HuH-7.5 (cell line): ENCODE measurements at regions not wholly inside any gene's neighbourhood (a gene's known extent, or its start where the extent isn't known, plus 50 kb on each side); places are given as distances from the start of the nearest gene placed in this dataset.
"Not testable (repeated sequence)": the region's sequence is repeated elsewhere in the genome, so short reads cannot be mapped to it uniquely, and the experiment has no call there.

Source experiments
- DNase-seq: peaks from one replicate; pipeline ENCODE4 v3.0.0; 2011; ENCODE audit warnings: low spot score

DNA sequence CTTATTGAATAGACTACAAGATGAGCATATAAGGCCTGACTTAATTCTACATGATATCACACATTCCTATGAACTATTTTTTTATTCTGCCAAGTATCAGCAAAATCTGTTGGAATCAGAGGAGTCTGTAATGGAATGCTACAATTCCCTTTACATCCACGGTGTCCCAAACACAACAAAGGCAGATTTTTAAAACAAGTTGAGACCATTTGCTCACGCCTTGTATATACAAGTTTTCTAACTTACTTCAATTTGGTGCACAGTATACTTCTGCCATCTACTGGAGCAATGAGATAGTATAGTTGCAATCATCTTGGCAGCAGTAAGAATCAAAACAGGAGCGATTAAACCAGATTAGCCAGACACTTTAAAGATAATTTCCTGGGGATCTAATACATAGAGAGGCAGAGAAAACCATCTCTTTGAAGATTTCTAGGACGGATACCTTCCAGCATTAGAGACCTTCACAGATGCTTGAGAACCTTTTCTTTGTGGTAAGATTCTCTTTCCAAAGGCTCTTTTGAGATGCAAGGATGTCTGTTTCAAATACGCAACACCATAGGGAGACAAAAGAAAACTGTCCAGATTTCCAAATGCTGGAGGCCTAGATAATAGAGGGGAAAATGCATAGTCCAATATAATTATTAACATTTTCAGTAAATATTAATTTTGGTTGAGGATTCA is 302.0 kb upstream of the MIR17HG start:
- DNase-seq, result no peak

DNA sequence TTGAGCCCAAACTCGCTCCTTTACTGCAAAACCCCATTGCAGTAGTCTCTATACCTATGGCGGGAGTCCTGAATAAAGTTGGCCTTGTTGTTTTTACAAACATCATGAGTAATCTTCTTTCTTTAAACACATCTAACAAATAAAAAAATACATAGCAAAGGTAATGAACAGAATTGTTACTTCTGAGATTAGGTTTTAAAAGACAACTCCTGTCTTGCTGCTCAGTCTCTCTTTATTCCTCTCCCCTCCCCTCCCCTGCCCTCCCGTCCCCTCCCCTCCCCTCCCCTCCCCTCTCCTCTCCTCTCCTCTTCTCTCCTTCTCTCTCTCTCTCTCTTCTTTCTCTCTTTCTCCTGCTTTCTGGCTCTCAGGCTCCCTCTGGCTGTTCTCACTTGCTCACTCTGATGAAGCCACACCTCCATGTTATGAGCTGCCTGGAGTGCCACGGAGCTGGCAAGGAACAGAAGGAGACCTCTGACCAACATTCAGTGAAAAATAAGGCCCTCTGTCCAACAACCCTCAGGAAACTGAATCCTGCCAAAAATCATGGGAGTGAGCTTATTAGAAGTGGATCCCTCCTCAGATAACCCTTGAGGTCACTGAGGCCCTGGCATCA is 300.7 kb upstream of the MIR17HG start:
- no peak for DNase-seq

DNA sequence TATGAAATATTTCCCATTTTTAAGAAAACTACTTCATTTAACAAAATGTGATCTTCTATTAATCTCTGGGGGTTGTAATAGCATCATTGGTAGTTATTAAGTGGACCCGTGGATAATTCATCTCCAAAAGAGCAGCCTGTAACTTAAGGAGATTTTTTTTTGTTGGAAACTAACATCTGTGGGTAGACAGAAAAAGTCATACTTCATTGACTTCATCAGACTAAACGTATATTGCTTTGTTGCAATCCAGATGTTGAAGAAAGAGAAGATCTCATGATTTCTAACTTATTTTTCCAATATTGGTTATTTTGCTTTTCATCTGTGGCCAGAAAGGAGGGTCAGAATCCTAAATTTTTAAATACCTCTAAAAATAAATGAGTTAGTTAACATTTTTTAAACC is 296.5 kb upstream of the MIR17HG start:
- no peak for DNase-seq

DNA sequence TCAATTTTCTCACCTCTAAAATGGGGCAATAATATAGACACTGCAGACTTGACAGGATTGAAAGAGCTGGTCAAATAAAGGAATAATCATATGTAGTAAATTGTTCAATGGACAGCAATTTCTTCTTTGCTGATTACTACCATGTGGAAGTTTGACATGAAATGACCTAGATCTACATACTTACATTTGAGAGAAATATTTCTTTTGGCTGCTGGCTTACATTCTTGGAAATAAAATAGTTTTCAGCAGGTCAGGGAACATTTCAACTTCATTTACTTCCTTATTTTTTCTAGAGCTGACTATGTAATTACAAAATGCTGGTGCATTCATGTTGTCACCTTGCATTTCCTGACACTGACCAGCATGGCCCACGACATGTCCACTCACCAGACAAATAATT is 294.6 kb upstream of the MIR17HG start:
- no peak for DNase-seq

DNA sequence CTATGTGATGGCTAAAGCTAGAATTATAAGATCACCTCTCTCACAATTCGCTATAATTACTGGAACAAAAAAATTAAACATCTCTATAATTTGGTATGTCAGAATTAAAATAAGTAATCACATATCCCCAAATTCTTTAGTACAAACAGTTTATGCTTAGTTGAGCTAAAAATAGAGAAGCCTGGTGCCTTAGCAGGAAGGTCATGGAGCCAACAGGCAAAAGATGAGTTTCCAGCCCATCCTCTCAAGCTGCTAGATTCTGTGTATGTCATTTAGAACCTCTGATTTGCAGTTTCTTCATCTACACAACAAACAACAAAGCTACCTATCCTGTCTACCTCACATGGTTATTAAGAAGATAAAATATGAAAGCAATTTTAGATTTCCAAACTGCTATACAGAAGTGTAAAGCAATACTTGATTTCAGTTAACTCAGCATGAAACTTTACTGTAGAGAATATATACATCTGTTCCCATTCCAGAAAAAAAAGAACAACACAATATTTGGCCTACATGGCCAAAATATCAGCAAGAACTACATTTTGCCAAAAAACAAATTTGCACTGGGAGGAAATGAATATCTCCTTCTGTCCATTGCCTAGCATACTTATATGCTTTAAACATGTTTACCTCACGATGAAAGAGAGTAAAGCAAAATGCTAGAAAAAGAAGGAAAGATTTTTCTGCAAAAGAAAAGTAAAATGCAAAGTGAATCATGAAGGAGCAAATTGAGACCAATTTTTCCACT is 294.0 kb upstream of the MIR17HG start:
- DNase-seq, result no peak

DNA sequence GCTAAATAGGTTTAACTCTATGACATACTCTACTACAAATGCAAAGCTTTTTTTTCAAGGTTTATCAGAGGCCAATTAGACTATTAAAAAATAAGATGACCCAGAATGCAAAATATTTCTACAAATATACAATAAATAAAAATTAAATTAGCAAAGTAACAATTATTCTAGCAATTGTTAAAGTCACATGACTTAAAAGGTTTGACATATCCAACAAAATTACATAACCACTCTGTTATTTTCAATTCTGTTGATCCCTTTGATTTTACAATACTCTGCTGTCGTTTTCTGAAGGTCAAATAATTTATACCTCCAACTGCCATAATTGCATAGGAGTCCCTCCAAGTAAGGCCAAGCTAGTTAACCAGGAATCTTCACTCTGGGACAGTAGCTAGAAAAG is 292.6 kb upstream of the MIR17HG start:
- no peak for DNase-seq

DNA sequence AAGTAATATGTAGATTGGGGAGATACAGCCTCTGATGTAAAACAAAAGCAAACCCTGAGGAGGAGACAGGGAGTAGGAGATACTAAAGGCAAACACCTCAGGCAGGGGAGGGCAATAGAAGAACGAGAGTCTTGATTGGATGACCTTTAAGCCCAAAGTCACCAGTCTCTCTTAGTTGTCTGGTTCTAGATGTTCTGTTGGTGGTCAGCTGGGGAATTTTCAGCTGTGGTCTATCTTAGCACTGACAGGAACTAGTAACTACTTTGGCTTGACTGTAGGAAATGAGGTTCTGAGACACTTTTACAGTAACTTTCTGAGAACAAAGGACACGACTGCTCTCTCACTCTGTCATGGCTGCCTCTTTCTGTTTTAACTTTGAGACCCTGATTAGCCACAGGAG is 290.7 kb upstream of the MIR17HG start:
- DNase-seq, result no peak

DNA sequence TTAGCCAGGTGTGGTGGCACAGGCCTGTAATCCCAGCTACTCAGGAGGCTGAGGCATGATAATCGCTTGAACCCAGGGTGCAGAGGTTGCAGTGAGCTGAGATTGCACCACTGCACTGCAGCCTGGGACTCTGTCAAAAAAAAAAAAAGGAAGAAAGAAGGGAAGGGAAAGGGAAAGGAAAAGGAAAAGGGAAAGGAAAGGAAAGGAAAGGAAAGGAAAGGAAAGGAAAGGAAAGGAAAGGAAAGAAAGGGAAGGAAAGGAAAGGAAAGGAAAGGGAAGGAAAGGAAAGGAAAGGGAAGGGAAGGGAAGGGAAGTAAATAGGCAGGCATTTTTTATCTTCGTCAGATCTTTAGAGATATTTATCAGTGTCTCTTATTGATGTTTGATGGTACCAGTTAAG is 290.0 kb upstream of the MIR17HG start:
- not testable (repeated sequence) for DNase-seq

DNA sequence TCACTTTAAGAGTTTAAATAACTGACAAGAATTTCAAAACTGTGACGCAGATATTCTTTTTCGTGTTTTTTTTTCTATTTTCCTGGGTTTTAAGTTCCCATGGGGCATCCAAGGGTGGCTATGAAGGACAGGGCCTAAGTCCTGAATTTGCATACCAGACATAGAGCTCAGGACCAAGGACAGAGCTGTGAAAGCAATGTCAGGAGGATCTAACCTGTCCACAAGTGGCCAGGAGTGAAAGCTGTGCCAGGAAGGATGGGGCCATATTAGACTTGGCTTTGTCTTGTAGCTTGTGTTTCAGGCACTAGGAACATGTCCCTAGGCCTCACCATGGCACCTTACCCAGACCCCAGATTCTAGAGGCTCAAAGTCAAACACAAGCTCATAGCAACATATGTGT is 289.4 kb upstream of the MIR17HG start:
- DNase-seq, result no peak

DNA sequence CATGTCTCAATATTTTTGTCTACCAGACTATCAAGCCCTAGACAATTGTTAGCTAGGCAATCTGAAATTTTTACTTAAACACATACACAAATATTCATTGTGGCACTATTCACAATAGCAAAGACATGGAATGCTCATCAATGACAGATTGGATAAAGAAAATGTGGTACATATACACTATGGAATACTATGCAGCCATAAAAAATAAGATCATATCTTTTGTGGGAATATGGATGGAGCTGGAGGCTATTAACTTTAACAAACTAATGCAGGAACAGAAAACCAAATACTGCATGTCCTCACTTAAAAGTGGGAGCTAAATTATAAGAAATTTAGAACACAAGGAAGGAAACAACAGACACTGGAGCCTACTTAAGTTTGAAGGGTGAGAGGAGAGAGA is 288.6 kb upstream of the MIR17HG start:
- no peak for DNase-seq

DNA sequence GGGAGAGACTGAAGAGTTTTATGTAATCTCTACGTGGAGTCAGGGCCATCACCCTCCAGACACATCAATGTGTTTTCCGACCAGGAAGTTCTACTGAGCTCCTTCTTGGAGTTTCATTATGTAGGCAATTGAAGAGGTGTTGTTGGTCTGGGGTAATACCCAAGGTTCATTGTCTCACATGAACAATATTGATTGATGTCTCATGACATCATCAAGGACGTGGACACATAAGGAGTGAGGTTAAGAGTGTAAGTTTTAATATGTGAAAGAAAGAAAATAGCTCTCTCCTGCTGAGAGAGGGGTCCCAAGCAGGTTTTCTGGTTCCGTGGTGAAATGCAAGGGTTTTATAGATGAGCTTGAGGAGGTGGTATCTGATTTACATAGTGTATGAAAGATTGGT is 280.7 kb upstream of the MIR17HG start:
- no peak for DNase-seq

DNA sequence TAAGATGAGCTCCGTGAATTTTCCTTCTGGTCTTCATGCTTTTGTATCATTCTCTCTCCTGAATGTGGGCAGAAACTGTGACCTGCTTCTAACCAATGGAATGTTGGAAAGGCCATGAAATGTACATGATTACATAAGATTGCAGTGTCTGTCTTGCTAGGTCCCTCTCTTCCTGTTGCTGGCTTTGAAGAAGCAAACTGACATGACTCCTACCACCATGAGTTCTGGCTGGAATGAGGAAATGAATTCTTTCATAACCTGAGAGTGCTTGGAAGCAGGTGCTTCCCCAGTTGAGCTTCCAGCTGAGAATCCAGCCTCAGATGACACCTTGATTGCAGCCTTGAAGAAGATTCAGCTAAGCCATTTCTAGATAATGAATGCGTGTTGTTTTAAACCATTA is 275.0 kb upstream of the MIR17HG start:
- DNase-seq, result no peak

DNA sequence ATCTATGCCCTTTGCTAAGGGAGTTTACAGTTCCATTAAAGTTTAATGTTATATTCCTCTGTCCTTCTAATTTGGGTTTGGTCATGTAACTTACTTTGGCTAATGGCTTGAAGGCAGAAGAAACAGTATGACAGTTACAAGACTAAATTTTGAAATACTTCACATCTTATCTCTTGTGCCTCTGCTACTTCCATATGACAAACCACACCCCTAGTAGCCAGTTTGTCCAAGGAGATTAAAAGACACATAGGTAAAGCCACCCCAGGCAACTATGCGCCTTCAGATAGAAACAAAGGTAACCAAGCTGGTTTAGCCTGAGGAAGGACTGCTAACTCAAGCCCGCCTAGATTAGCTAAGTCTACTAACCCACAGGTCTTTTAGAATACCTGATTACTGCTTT is 273.4 kb upstream of the MIR17HG start:
- DNase-seq, result no peak

DNA sequence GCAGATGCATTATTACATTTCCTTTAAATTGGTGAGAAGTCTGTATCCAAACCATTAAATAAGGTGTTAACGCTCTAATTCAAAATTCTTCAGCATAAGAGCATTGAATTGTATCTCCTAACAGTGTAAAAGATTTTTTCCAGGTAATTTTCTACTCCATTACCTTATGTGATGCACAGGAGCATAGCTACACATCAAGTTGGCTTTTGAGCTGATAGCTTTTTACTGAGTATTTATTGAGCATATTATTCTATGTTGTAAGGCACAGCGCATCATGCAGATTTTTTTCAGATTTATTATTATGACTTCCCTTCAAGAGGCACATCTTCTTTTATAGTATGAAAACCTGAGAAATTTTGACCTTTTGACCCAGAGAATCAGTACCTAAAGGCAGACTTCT is 270.7 kb upstream of the MIR17HG start:
- no peak for DNase-seq

DNA sequence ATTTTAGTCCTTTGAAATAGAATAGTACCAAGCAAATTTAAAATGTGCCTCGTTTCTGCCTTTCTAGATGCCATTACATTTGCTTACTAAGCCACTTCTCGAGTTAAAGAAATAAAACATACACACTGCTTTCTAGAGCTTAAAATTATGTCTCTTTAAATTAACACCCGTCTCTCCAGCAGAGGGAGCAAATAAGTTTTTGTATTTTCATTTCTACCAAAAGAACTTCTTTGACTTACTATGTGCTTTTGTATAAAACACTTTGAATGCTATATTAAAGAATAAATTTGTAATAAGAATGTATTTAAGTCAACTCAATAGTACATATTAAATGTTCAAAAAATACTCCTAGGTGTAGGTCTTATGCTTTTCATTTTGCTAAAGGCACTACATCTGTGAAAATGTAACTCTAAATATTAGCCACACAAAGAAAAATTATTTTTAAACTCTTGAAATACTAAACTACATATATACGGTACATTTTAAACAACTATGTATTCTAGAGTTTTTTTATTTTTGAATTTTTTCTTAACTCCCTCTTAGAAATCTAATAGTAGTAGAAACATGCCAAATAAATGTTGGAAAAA is 269.3 kb upstream of the MIR17HG start:
- DNase-seq, result no peak

DNA sequence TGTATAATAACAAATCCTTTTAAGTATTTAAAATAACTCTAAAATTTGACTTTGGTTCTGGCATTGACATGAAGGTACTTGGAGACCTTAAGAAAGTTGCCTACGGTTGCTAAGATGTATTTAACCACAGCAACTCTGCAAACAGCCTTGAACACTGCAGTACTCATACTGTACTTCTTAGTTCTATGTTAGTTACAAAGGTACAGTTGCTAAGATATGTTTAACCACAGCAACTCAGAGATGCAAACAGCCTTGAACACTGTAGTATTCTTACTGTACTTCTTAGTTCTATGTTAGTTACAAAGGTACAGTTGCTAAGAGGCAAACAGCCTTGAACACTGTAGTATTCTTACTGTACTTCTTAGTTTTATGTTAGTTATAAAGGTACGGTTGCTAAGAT is 268.3 kb upstream of the MIR17HG start:
- no peak for DNase-seq

DNA sequence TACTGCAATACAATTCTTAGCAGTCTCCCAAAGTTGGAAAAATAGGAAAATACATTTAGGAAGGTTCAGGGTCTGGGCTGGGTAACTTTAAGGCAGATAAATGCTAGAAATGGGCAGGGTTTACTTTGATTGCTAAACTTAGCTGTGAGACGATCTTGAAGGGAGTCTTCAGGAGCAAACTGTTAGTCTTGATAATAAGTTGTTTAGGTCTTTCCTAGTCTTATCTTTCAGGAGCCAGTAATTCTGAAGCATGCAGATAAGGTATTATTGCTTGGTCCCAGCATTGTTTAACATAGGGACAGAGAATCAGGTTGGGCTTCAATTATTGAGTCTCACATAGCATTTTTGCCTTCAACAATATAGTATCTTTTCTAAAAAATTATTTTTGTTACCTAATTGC is 262.4 kb upstream of the MIR17HG start:
- no peak for DNase-seq

DNA sequence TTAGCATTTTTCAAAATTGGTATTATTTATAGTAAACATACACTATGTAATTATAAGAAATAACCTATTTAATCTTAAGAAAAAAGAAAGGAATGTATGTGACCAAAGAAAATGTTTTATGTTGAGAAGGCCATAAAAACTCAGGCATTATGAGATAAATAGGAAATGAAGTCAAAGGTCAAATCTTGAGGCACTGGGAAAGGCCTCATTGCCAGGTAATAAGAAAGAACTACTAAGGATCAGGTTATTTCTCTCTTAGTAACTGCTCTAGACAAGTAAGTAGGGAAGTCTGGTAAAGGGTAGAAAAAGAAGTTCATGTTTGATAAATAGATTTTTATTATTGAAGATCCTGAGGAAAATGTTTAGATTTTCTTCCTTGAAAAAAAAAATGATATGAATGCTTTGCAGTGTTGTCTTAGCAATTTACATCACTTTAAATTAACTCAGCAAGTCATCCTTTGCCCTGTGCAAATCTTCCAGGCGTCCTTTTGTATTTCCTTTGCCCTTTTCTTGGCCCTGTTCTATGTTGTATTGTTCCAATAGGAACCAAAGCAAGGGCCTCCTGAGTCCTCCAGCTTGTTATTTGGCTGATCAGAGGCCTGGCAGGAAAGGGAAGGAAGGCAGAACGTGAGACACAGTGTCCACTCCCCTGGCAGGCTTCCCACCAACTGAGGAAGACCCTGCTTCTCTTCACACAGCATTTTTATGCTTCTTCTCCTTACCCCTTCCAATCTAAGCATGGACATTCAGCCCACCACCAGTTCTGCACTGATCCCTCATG is 260.4 kb upstream of the MIR17HG start:
- DNase-seq, result no peak

DNA sequence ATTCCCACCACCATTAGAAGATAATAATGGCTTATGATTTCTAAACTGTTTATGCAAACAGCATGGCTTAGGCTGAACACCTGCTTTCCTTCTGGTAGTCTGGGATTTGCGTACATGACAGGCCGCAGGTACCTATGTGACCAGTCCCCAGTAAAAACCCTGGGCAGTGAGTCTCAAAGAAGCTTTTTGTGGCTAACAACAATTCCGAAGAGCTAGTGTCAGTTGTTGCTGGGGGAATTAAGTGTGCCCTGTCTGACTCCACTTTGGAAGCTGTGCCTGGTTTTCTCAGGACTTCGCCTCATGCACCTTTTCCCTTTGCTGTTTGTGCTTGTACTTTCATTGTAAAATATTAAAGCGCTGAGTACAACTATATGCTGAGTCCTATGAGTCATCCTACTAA is 250.2 kb upstream of the MIR17HG start:
- no peak for DNase-seq

DNA sequence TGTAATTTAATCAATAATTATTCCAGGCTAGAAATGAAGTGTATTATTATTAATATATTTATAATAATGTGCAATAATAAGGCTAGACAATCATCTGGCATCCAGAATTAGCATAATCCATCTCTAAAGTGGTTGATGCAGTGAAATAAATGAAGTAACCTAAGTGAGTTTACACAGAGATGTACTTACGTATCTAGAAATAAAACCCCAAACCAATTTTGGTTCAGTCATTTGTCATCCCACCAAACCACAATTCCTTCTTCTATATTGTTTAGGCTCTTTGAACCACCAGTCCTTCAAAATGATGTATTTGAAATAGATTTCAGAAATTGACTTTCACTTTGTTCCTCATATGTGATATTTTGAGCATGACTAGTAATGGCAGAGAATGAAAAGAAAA is 247.6 kb upstream of the MIR17HG start:
- DNase-seq, result no peak

DNA sequence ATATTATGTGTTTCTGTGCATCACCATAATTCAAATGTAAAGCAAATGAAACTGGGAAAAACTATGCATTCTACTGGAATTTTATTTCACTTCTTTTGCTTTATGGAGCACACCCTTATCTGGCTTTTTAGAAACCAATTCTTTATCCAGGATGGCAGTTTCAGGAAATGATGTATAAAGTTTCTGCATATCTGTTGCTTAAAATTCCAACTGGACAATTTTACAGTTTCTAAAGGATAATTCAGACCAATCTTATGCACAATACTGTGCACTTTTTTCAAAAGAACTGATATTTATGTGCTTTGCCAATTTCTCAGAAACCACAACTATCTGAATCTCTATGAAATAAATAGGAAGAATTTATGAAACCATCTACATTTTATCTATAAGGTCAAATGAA is 246.5 kb upstream of the MIR17HG start:
- no peak for DNase-seq

DNA sequence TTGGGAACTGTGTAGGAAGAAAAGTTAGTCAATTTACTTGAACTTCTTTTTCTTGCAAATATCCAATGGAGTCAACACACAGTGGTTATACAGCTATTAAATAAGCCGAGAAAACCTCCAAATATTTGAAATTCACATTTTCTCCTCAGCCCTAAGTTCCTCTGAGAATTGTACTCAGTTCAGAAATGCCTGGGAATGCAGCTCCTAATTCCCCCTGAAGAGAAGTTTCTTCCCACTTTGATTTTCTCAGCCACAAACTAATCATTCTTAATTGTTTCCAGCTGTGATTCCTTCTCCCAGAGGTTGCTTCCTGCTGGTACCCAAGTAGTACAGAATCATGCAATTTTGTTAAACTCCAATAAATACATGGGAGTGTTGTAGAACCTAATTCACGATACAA is 246.1 kb upstream of the MIR17HG start:
- no peak for DNase-seq
